ENCODE measurements at regions not wholly inside any gene's neighbourhood (a gene's known extent, or its start where the extent isn't known, plus 50 kb on each side); places are given as distances from the start of the nearest gene placed in this dataset.
A peak's percentile ranks its signal among the peaks of the same experiment; 100 is the strongest.

- in situ Hi-C loops (cut with HindIII; ENCODE audit: low pct_unique_long_range_greater_than_20kb, low sequenced_read_pairs): no loop called here
- no peak for DNase-seq (ENCODE audit: low read depth)
These were observed 437.8 kb upstream of the PROX1 start for GRCh38 chr1:213549982-213550381.

GRCh38 chr1:213550804-213551203, 437.0 kb upstream of the PROX1 start:
- no peak for DNase-seq (ENCODE audit: low read depth)
- in situ Hi-C loops (cut with HindIII; ENCODE audit: low pct_unique_long_range_greater_than_20kb, low sequenced_read_pairs): no loop called here

GRCh38 chr1:213552045-213552444, 435.7 kb upstream of the PROX1 start:
- in situ Hi-C loops (cut with HindIII; ENCODE audit: low pct_unique_long_range_greater_than_20kb, low sequenced_read_pairs): no loop called here
- DNase-seq (ENCODE audit: low read depth): no peak

- no peak for DNase-seq (ENCODE audit: low read depth)
- in situ Hi-C loops (cut with HindIII; ENCODE audit: low pct_unique_long_range_greater_than_20kb, low sequenced_read_pairs): no loop called here
These were observed 427.5 kb upstream of the PROX1 start for GRCh38 chr1:213560226-213560625.

- in situ Hi-C loops (cut with HindIII; ENCODE audit: low pct_unique_long_range_greater_than_20kb, low sequenced_read_pairs): no loop called here
- DNase-seq (ENCODE audit: low read depth): no peak
These were observed 425.9 kb upstream of the PROX1 start for GRCh38 chr1:213561870-213562269.

- in situ Hi-C loops (cut with HindIII; ENCODE audit: low pct_unique_long_range_greater_than_20kb, low sequenced_read_pairs): no loop called here
- DNase-seq (ENCODE audit: low read depth): peak; percentile 15
These were observed 423.5 kb upstream of the PROX1 start for GRCh38 chr1:213564215-213564659.

- DNase-seq (ENCODE audit: low read depth): no peak
- in situ Hi-C loops (cut with HindIII; ENCODE audit: low pct_unique_long_range_greater_than_20kb, low sequenced_read_pairs): no loop called here
These were observed 418.6 kb upstream of the PROX1 start for GRCh38 chr1:213568929-213569815.

- no peak for DNase-seq (ENCODE audit: low read depth)
- in situ Hi-C loops (cut with HindIII; ENCODE audit: low pct_unique_long_range_greater_than_20kb, low sequenced_read_pairs): no loop called here
These were observed 418.0 kb upstream of the PROX1 start for GRCh38 chr1:213569816-213570150.

GRCh38 chr1:213570487-213570886, 417.3 kb upstream of the PROX1 start:
- DNase-seq (ENCODE audit: low read depth): no peak
- in situ Hi-C loops (cut with HindIII; ENCODE audit: low pct_unique_long_range_greater_than_20kb, low sequenced_read_pairs): no loop called here

- no peak for DNase-seq (ENCODE audit: low read depth)
- in situ Hi-C loops (cut with HindIII; ENCODE audit: low pct_unique_long_range_greater_than_20kb, low sequenced_read_pairs): no loop called here
These were observed 416.4 kb upstream of the PROX1 start for GRCh38 chr1:213571419-213571818.

- in situ Hi-C loops (cut with HindIII; ENCODE audit: low pct_unique_long_range_greater_than_20kb, low sequenced_read_pairs): no loop called here
- no peak for DNase-seq (ENCODE audit: low read depth)
These were observed 415.9 kb upstream of the PROX1 start for GRCh38 chr1:213571843-213572242.

- no peak for DNase-seq (ENCODE audit: low read depth)
- in situ Hi-C loops (cut with HindIII; ENCODE audit: low pct_unique_long_range_greater_than_20kb, low sequenced_read_pairs): no loop called here
These were observed 414.7 kb upstream of the PROX1 start for GRCh38 chr1:213572912-213573647.

- no peak for DNase-seq (ENCODE audit: low read depth)
- in situ Hi-C loops (cut with HindIII; ENCODE audit: low pct_unique_long_range_greater_than_20kb, low sequenced_read_pairs): no loop called here
These were observed 414.1 kb upstream of the PROX1 start for GRCh38 chr1:213573648-213574009.

- in situ Hi-C loops (cut with HindIII; ENCODE audit: low pct_unique_long_range_greater_than_20kb, low sequenced_read_pairs): no loop called here
- DNase-seq (ENCODE audit: low read depth): no peak
These were observed 404.7 kb upstream of the PROX1 start for GRCh38 chr1:213582976-213583567.

GRCh38 chr1:213584272-213584671, 403.5 kb upstream of the PROX1 start:
- in situ Hi-C loops (cut with HindIII; ENCODE audit: low pct_unique_long_range_greater_than_20kb, low sequenced_read_pairs): no loop called here

GRCh38 chr1:213585402-213585801, 402.4 kb upstream of the PROX1 start:
- in situ Hi-C loops (cut with HindIII; ENCODE audit: low pct_unique_long_range_greater_than_20kb, low sequenced_read_pairs): no loop called here

More at GRCh38 chr1:213584272-213584671, 403.5 kb upstream of the PROX1 start:
- no peak for DNase-seq (ENCODE audit: low read depth)

GRCh38 chr1:213585959-213586586, 401.7 kb upstream of the PROX1 start:
- in situ Hi-C loops (cut with HindIII; ENCODE audit: low pct_unique_long_range_greater_than_20kb, low sequenced_read_pairs): no loop called here

More at GRCh38 chr1:213585402-213585801, 402.4 kb upstream of the PROX1 start:
- DNase-seq (ENCODE audit: low read depth): no peak

GRCh38 chr1:213586587-213586972, 401.2 kb upstream of the PROX1 start:
- DNase-seq (ENCODE audit: low read depth): no peak
- in situ Hi-C loops (cut with HindIII; ENCODE audit: low pct_unique_long_range_greater_than_20kb, low sequenced_read_pairs): no loop called here

More at GRCh38 chr1:213585959-213586586, 401.7 kb upstream of the PROX1 start:
- no peak for DNase-seq (ENCODE audit: low read depth)

- in situ Hi-C loops (cut with HindIII; ENCODE audit: low pct_unique_long_range_greater_than_20kb, low sequenced_read_pairs): no loop called here
- no peak for DNase-seq (ENCODE audit: low read depth)
These were observed 391.0 kb upstream of the PROX1 start for GRCh38 chr1:213596729-213597128.

Measured in Caki2 (cell line).